ENCODE measurements at regions not wholly inside any gene's neighbourhood (a gene's known extent, or its start where the extent isn't known, plus 50 kb on each side); places are given as distances from the start of the nearest gene placed in this dataset.

DNA sequence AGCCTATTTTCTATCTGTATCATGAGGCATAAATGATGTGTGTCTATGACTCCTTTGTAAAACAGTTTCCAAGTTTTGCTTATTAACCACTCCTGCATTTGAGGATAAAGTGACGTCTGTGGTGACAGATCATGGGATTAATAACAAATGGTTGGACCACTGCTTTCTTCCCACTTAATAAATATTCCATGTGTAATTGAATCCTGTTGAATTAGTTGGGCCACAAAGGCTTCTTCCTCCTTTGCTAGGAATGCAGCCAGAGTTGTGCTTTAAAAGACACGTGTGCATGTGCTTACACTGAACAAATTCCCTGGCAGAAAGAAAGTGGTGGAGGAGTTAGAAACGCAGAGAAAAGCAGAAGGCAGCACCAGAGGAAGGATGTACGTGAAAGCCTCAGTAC, 150.2 kb downstream of the ACTBL2 start:
- Histone ChIP-seq H3K27ac (ENCODE audit: low read depth, low read length) (no peak overlapping the region), H2AFZ (ENCODE audit: low read length) (no peak overlapping the region)

DNA sequence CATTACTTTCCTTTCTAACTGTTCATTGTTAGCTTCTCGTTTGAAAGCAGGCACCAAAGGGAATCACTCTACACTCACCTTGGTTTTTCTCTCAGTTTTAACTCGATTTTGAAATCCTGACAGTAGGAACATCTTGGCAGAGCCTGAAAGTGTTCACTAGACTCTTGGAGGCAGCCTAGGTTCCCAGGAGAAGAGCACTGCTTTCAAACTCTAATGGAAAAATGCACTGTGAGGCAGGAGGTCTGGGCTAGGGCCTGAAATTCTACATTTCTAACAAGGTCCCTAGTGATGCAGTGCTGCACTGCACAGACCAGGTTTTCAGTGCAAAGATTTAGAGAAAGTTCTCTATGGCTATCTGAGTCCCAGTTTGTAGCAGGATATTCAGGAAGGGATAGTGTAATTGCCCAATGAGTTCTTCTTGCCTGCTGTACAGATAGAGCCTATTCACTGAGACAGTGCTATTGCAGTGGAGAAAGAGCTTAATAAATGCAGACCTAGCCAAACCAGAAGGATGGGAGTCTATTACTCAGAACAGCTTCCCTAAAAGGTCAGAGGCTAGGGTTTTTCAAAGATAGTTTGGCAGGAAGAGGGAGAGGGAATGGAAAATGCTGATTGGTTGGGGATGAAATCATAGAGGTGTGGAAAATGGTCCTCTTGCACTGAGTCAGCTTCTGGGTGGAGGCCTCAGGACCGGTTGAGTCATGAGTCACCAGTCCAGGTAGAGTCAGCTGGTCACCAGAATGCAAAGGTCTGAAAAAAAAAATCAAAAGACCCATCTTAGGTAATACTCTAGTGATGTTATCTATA, 153.9 kb downstream of the GPBP1 start:
- H3K9me3 ChIP-seq (ENCODE audit: low read depth, low read length), result no peaks in the 10 kb centered on the region
- DNase-seq (ENCODE audit: insufficient read length, low spot score, missing footprints), result no peak
- H3K79me2 ChIP-seq (ENCODE audit: insufficient read depth, low read length), result no peaks in the 10 kb centered on the region
- no peaks in the 10 kb centered on the region for H3K27me3 ChIP-seq (ENCODE audit: insufficient read depth, low read length)
- H3K4me1 ChIP-seq (ENCODE audit: insufficient read depth, low read length), result no peaks in the 10 kb centered on the region
- H3K4me2 ChIP-seq (ENCODE audit: insufficient read depth, low read length), result no peak overlapping the region
- no peak overlapping the region for H2AFZ ChIP-seq (ENCODE audit: low read length)
- H3K36me3 ChIP-seq (ENCODE audit: insufficient read depth, low read length), result no peaks in the 10 kb centered on the region
- no peak overlapping the region for H3K4me3 ChIP-seq (ENCODE audit: insufficient read depth, low read length)
- TF ChIP-seq, protein P1, sequence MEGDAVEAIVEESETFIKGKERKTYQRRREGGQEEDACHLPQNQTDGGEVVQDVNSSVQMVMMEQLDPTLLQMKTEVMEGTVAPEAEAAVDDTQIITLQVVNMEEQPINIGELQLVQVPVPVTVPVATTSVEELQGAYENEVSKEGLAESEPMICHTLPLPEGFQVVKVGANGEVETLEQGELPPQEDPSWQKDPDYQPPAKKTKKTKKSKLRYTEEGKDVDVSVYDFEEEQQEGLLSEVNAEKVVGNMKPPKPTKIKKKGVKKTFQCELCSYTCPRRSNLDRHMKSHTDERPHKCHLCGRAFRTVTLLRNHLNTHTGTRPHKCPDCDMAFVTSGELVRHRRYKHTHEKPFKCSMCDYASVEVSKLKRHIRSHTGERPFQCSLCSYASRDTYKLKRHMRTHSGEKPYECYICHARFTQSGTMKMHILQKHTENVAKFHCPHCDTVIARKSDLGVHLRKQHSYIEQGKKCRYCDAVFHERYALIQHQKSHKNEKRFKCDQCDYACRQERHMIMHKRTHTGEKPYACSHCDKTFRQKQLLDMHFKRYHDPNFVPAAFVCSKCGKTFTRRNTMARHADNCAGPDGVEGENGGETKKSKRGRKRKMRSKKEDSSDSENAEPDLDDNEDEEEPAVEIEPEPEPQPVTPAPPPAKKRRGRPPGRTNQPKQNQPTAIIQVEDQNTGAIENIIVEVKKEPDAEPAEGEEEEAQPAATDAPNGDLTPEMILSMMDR (IDR thresholded peaks at IDR 0.05; ENCODE audit: extremely low read depth, low read depth, low read length), result no peak
- no peak overlapping the region for H3K27ac ChIP-seq (ENCODE audit: low read depth, low read length)
- no peaks in the 10 kb centered on the region for H4K20me1 ChIP-seq (ENCODE audit: insufficient read depth, low read length)

More for the DNA sequence above, 150.2 kb downstream of the ACTBL2 start:
- Histone ChIP-seq H3K4me1 (ENCODE audit: insufficient read depth, low read length) (peaks cover 5% of the 10 kb centered on the region), H3K9me3 (ENCODE audit: low read depth, low read length) (no peaks in the 10 kb centered on the region), H3K79me2 (ENCODE audit: insufficient read depth, low read length) (no peaks in the 10 kb centered on the region), H3K4me3 (ENCODE audit: insufficient read depth, low read length) (no peak overlapping the region), H3K4me2 (ENCODE audit: insufficient read depth, low read length) (no peak overlapping the region), H4K20me1 (ENCODE audit: insufficient read depth, low read length) (no peaks in the 10 kb centered on the region), H3K36me3 (ENCODE audit: insufficient read depth, low read length) (no peaks in the 10 kb centered on the region), H3K27me3 (ENCODE audit: insufficient read depth, low read length) (no peaks in the 10 kb centered on the region)
- TF ChIP-seq, protein P1 (IDR thresholded peaks at IDR 0.05; ENCODE audit: extremely low read depth, low read depth, low read length), result no peak
- no peak for DNase-seq (ENCODE audit: insufficient read length, low spot score, missing footprints)

DNA sequence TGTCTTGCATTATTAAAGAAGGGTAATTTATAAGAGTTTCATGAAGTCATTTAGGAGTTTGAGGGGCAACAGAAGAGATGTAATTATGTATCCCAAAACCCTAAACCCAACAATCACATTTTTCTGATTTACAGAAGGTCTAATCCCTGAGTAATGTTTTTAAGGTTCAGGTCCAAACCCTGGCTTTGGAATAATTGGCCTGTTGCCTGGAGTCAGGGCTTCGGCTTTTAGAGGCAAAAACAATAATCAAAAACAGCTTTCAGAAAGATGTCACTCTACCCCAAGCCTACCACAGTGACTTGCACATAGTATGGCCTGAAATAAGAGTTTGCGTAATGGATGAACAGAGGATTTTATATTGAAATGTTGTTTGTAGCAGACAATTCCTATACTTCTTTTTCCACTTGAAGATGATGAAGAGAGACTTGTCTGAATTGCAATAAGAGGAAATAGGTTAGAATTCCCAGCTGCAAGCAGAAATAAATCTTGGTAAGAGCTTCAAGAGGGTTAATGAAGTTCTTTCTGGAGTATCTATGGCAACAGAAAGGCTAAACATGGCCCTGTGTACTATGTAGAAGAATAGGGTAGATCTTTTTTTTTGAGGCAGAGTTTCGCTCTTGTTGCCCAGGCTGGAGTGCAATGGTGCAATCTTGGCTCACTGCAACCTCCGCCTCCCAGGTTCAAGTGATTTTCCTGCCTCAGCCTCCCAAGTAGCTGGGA, 152.0 kb downstream of the GPBP1 start:
- Histone ChIP-seq H3K27ac (ENCODE audit: low read depth, low read length) (no peak overlapping the region), H3K4me1 (ENCODE audit: insufficient read depth, low read length) (no peaks in the 10 kb centered on the region), H3K4me3 (ENCODE audit: insufficient read depth, low read length) (no peak overlapping the region), H2AFZ (ENCODE audit: low read length) (no peak overlapping the region), H3K79me2 (ENCODE audit: insufficient read depth, low read length) (no peaks in the 10 kb centered on the region), H3K27me3 (ENCODE audit: insufficient read depth, low read length) (peaks cover 3% of the 10 kb centered on the region), H3K9me3 (ENCODE audit: low read depth, low read length) (no peaks in the 10 kb centered on the region), H4K20me1 (ENCODE audit: insufficient read depth, low read length) (no peaks in the 10 kb centered on the region), H3K36me3 (ENCODE audit: insufficient read depth, low read length) (no peaks in the 10 kb centered on the region), H3K4me2 (ENCODE audit: insufficient read depth, low read length) (no peak overlapping the region)
- TF ChIP-seq, protein P1 (IDR thresholded peaks at IDR 0.05; ENCODE audit: extremely low read depth, low read depth, low read length), result no peak
- no peak for DNase-seq (ENCODE audit: insufficient read length, low spot score, missing footprints)

DNA sequence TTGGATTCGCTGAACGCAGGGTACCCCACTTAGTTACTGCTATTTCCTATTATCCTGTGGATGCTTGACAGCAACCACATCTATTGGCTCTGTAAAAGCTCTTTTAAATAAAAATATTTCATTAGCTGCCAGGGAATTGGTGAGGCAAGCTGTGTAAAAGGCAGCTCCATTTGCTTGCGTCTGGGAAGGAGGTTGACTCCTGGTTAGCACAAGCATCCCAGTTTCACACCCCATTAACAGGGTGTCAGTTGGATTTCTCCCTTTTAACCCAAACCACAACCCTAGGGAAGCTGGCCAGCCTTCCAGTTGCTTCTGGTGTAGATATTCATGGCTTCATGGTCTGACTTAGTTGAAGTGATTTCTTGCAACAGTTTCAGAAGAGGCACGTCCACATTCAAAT, 151.0 kb downstream of the GPBP1 start:
- TF ChIP-seq, protein P1 (IDR thresholded peaks at IDR 0.05; ENCODE audit: extremely low read depth, low read depth, low read length), result no peak
- H3K4me1 ChIP-seq (ENCODE audit: insufficient read depth, low read length), result no peaks in the 10 kb centered on the region
- H3K27ac ChIP-seq (ENCODE audit: low read depth, low read length), result no peak overlapping the region
- peaks cover 3% of the 10 kb centered on the region for H3K27me3 ChIP-seq (ENCODE audit: insufficient read depth, low read length)
- H3K9me3 ChIP-seq (ENCODE audit: low read depth, low read length), result no peaks in the 10 kb centered on the region
- no peaks in the 10 kb centered on the region for H3K79me2 ChIP-seq (ENCODE audit: insufficient read depth, low read length)
- no peaks in the 10 kb centered on the region for H4K20me1 ChIP-seq (ENCODE audit: insufficient read depth, low read length)
- DNase-seq (ENCODE audit: insufficient read length, low spot score, missing footprints), result no peak
- no peak overlapping the region for H3K4me3 ChIP-seq (ENCODE audit: insufficient read depth, low read length)
- H2AFZ ChIP-seq (ENCODE audit: low read length), result no peak overlapping the region
- H3K4me2 ChIP-seq (ENCODE audit: insufficient read depth, low read length), result no peak overlapping the region
- H3K36me3 ChIP-seq (ENCODE audit: insufficient read depth, low read length), result no peaks in the 10 kb centered on the region

All from osteoblast (primary cell).